Motor neuron (in vitro differentiated cells): ENCODE measurements at regions not wholly inside any gene's neighbourhood (a gene's known extent, or its start where the extent isn't known, plus 50 kb on each side); places are given as distances from the start of the nearest gene placed in this dataset.

ENCODE experiments used
- ATAC-seq, 8 experiments: fragments of 200-7000 bp; cut with Tn5 transposase; replicated peaks in 6 of 8; 2 replicates each; pipeline ENCODE4 v1.8.0; 2021; ENCODE audit warnings: mild to moderate bottlenecking in 8 of 8, moderate library complexity in 8 of 8
- H3K27ac ChIP-seq, 2 donors: fragments of 250-450 bp; sonication (Bioruptor Pico); 2 replicates each; pipeline ENCODE4 v1.9.0; 2021; ENCODE audit warnings: antibody characterized with exemption in 2 of 2, mild to moderate bottlenecking in 2 of 2, moderate library complexity in 1 of 2
- H3K4me1 ChIP-seq, 2 donors: fragments of 250-450 bp; sonication (Bioruptor Pico); replicated peaks in 1 of 2; 2 replicates each; pipeline ENCODE4 v1.6.1; 2021; ENCODE audit warnings: antibody characterized with exemption in 2 of 2, mild to moderate bottlenecking in 2 of 2, moderate library complexity in 1 of 2
- H3K4me3 ChIP-seq, 5 donors: fragments of 250-450 bp; sonication (Bioruptor Pico); 2 replicates each; pipeline ENCODE4 v1.9.0; 2021; ENCODE audit warnings: antibody characterized with exemption in 5 of 5, mild to moderate bottlenecking in 5 of 5, moderate library complexity in 4 of 5
- WGBS, 10 experiments: fragments of 450-650 bp; shearing (Covaris generic); methylation state at CpG; one replicate each; pipeline ENCODE4 v1.0.0; 2022; 5-methylcytosine and 5-hydroxymethylcytosine counted together
- in situ Hi-C, 9 experiments: fragments of 400-800 bp; cut with MboI; loops; one replicate each; pipeline ENCODE4 v1.15.0; 2021; ENCODE audit warnings: low sequenced_read_pairs in 9 of 9, low pct_unique_long_range_greater_than_20kb in 2 of 9; ENCODE audit not compliant: unreplicated experiment in 9 of 9

GRCh38 chr13:104586051-104586746 is 1520.0 kb upstream of the SLC10A2 start:
- Histone ChIP-seq H3K4me1 (peaks cover 0 to under 1% of the 10 kb centered on the region in 2 donors), H3K27ac (no peak overlapping the region), H3K4me3 (no peak overlapping the region)
- in situ Hi-C loops, result no loop called here
- WGBS, 10 experiments, result 34 to 93% (median 90%) methylated on average over 2 to 11 of the region's 11 CpGs
- ATAC-seq, result no peak

DNA sequence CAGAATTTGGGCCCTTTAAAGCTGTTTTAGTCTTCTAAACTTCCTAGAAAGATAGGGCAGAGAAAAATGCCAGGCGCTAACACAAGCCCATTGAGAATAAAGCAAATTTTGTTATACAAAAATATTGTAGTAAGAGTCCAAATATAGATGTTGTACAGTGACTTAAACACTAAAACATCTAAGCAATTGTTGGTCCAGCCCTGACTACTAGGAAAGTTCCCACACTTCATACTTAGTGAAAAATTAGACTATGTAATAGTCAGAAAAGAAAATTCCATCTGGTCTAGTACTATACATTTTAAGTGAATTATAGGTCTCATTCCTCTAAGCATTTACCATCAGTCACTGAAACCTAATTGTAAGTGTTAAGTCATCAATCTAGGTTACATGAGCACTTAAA is 1518.3 kb upstream of the SLC10A2 start:
- WGBS, 10 experiments, result 0 to 100% (median 94%) methylated on average over 1 of the region's 1 CpG; no CpG with 5 or more reads in 2 of the 10 experiments
- in situ Hi-C loops, result no loop called here
- ATAC-seq, result peak in 2 of 8 experiments; percentile 33 to 37
- no peak overlapping the region for H3K4me3 ChIP-seq
- no peaks in the 10 kb centered on the region for H3K4me1 ChIP-seq
- no peak overlapping the region for H3K27ac ChIP-seq

DNA sequence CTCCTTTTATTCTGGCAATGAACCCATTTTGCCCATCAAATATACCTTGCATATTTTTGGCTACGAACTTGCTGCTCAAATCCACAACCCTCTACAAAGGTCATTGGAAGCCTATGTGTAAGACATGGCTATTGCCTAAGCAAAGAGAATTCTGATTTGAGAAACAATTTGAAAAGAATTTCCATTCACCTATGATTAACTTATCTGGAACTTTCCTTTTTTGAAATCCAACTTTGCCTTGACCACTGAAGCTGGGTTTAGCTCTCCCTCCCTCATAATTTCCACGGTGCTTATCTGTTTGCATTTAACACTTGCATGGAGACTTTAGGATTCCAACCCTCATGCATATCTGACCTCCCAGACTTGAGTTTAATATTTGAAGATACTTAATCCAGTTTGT is 1514.7 kb upstream of the SLC10A2 start:
- 29 to 100% (median 79%) methylated on average over 1 to 2 of the region's 2 CpGs; no CpG with 5 or more reads in 2 of the 10 experiments for WGBS, 10 experiments
- Histone ChIP-seq H3K27ac (no peak overlapping the region), H3K4me1 (no peaks in the 10 kb centered on the region), H3K4me3 (no peak overlapping the region)
- no peak for ATAC-seq
- in situ Hi-C loops, result no loop called here

GRCh38 chr13:104577071-104577815 is 1511.0 kb upstream of the SLC10A2 start:
- ATAC-seq, result no peak
- in situ Hi-C loops, result no loop called here
- Histone ChIP-seq H3K27ac (no peak overlapping the region), H3K4me3 (no peak overlapping the region), H3K4me1 (no peaks in the 10 kb centered on the region)
- WGBS, 10 experiments, result 13 to 100% (median 88%) methylated on average over 1 to 4 of the region's 4 CpGs

GRCh38 chr13:104571893-104572229 is 1505.6 kb upstream of the SLC10A2 start:
- in situ Hi-C loops, result loop anchor here in 1 of 9 experiments (25.0 kb wide), 1 partner anchor 1965 kb away; the partner anchor contains the start of gene EFNB2
- H3K27ac ChIP-seq, result no peak overlapping the region
- ATAC-seq, result no peak
- 0 to 100% (median 25%) methylated on average over 1 to 2 of the region's 2 CpGs; no CpG with 5 or more reads in 4 of the 10 experiments for WGBS, 10 experiments
- H3K4me1 ChIP-seq, result no peaks in the 10 kb centered on the region
- no peak overlapping the region for H3K4me3 ChIP-seq

- in situ Hi-C loops, result loop anchor here in 1 of 9 experiments (25.0 kb wide), 1 partner anchor 1966 kb away; the partner anchor contains the start of gene EFNB2
- peak; percentile 64 to 100 (median 86) for ATAC-seq
- Histone ChIP-seq H3K4me3 (no peak overlapping the region), H3K27ac (no peak overlapping the region), H3K4me1 (no peaks in the 10 kb centered on the region)
- 0 to 100% (median 54%) methylated on average over 1 to 8 of the region's 12 CpGs for WGBS, 10 experiments
These were observed 1505.1 kb upstream of the SLC10A2 start for GRCh38 chr13:104571161-104571892.

DNA sequence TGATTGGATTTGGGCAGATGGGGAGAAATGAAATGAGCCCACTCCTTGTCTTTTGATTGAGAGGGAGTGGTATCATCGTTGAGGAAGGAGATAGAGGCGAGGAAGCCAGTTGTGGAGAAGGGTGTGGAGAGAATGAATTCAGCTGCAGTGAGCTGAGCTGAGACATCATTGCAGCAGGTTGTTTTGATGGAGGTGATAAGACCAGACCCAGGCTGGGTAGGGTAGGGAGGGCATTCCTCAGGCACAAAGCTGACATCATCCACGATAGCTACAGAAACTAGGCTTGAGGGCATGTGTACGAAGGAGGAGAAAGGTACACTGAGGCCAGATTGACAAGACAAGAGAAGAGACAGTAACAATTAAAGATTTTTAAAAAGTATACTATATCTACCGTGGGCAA is 1500.9 kb upstream of the SLC10A2 start:
- no peak overlapping the region for H3K27ac ChIP-seq
- in situ Hi-C loops, result loop anchor here in 1 of 9 experiments (25.0 kb wide), 1 partner anchor 1970 kb away; the partner anchor contains the start of gene EFNB2
- no peak for ATAC-seq
- WGBS, 10 experiments, result 0 to 97% (median 69%) methylated on average over 1 to 5 of the region's 5 CpGs; no CpG with 5 or more reads in 2 of the 10 experiments
- no peak overlapping the region for H3K4me3 ChIP-seq
- H3K4me1 ChIP-seq, result no peaks in the 10 kb centered on the region

GRCh38 chr13:104565888-104566287 is 1499.7 kb upstream of the SLC10A2 start:
- ATAC-seq, result no peak
- in situ Hi-C loops, result loop anchor here in 1 of 9 experiments (25.0 kb wide), 1 partner anchor 1971 kb away; the partner anchor contains the start of gene EFNB2
- Histone ChIP-seq H3K27ac (no peak overlapping the region), H3K4me1 (no peaks in the 10 kb centered on the region), H3K4me3 (no peak overlapping the region)
- 9 to 96% (median 83%) methylated on average over 2 to 4 of the region's 4 CpGs; no CpG with 5 or more reads in 1 of the 10 experiments for WGBS, 10 experiments

DNA sequence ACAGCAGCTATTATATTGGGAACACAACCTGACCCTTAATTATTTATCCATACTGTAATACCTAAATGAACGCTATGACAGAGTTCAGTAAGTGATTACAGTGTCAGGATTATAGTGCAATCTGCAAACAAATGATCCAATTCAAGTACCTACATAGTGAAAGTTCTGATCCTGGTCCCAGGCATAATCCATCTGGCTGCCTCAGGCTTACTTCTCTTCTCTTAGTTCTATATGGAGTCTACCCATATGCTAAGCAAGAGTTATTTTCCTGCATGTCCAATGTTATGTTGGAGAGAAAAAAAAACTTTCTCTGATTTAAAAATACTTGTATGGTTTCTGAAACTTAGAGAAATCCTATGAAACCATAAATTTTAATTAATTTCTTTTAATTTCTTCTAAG is 1487.7 kb upstream of the SLC10A2 start:
- Histone ChIP-seq H3K27ac (no peak overlapping the region), H3K4me1 (no peaks in the 10 kb centered on the region), H3K4me3 (no peak overlapping the region)
- in situ Hi-C loops, result loop anchor here in 1 of 9 experiments (25.0 kb wide), 1 partner anchor 1983 kb away; the partner anchor contains the start of gene EFNB2
- 0 to 100% (median 78%) methylated on average over 1 of the region's 1 CpG; no CpG with 5 or more reads in 4 of the 10 experiments for WGBS, 10 experiments
- ATAC-seq, result no peak

- in situ Hi-C loops, result loop anchor here in 1 of 9 experiments (25.0 kb wide), 1 partner anchor 1984 kb away; the partner anchor contains the start of gene EFNB2
- no peak overlapping the region for H3K27ac ChIP-seq
- no peak overlapping the region for H3K4me3 ChIP-seq
- ATAC-seq, result no peak
- WGBS, 10 experiments, result 0 to 93% (median 63%) methylated on average over 1 to 3 of the region's 3 CpGs; no CpG with 5 or more reads in 1 of the 10 experiments
- no peaks in the 10 kb centered on the region for H3K4me1 ChIP-seq
These were observed 1487.0 kb upstream of the SLC10A2 start for GRCh38 chr13:104553186-104553585.

DNA sequence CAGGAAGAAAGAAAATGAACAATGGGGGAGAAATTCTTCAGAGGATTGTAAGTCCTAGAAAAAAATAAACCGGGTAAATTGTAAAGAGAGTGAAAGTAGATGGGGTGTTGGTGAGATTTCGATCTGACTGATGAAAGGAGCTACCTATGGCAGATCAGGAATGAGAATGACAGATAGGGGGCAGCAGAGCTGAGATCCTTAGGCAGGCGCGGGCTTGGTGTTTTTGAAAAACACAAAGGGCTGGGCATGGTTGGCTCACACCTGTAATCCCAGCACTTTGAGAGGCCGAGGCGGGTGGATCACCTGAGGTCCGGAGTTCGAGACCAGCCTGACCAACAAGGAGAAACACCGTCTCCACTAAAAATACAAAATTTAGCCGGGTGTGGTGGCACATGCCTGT is 1468.6 kb upstream of the SLC10A2 start:
- Histone ChIP-seq H3K4me1 (no peaks in the 10 kb centered on the region), H3K4me3 (no peak overlapping the region), H3K27ac (no peak overlapping the region)
- in situ Hi-C loops, result no loop called here
- 8 to 100% (median 90%) methylated on average over 1 to 9 of the region's 10 CpGs; no CpG with 5 or more reads in 1 of the 10 experiments for WGBS, 10 experiments
- ATAC-seq, result no peak

DNA sequence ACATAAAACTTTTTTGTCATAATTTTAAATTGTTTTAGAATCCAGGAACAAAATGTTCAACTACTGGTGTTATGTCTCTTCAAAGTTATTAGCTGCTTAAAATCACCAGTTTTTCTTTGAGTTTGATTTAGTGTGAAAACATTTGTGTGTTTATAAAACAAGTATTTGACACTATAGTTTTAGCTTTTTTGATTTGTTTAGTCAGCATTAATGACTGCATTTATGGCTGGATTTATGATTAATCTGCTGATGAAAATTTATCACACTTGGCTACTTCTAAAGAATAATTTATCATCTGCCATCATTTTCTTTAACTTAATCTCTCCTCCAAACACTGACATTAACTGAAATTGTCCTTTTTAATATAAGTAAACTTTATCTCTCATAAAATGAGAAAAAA is 1465.9 kb upstream of the SLC10A2 start:
- ATAC-seq, result no peak
- Histone ChIP-seq H3K27ac (no peak overlapping the region), H3K4me3 (no peak overlapping the region), H3K4me1 (no peaks in the 10 kb centered on the region)
- in situ Hi-C loops, result no loop called here

DNA sequence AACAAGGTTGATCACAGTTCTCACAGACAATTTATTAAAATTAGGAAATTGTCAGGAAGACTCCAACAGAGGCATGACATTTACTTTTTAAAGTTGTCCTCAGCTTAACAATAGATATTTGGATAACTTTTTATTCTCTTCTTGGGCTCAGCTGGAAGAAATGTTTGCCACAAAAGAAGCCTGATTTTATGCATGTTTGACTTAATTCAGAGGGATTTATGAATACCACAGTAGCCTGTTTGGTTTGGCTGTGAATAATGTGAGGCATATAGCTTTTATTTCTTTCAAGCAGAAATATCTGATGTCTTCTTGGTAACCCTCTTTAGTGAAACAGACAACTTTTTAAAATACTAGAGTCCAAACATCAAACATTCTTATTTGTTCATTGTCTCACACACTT is 1464.5 kb upstream of the SLC10A2 start:
- H3K27ac ChIP-seq, result no peak overlapping the region
- H3K4me3 ChIP-seq, result no peak overlapping the region
- no peak for ATAC-seq
- H3K4me1 ChIP-seq, result peaks cover 0 to 2% of the 10 kb centered on the region in 2 donors
- in situ Hi-C loops, result no loop called here
